ENCODE measurements at regions not wholly inside any gene's neighbourhood (a gene's known extent, or its start where the extent isn't known, plus 50 kb on each side); places are given as distances from the start of the nearest gene placed in this dataset.

DNA sequence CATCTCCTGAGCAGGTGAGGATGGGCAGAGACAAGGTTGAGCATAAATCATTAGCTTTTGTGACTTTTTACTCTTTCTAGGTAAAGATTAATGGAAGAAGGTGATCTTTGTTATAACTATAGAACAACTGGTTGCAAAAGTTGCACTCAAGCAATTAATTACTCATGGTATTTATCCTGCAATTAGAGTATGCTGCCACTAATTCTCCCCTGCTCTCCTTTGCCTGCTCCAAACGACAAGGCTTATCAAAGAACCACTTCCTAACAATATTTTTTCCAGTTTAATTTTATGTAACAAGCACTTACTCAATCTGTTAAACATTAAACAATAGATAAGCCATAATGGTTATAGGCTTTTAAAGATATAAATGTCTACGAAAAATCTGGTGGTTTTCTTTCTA lies 189.9 kb upstream of the PELI2 start:
- TF ChIP-seq, protein P1, sequence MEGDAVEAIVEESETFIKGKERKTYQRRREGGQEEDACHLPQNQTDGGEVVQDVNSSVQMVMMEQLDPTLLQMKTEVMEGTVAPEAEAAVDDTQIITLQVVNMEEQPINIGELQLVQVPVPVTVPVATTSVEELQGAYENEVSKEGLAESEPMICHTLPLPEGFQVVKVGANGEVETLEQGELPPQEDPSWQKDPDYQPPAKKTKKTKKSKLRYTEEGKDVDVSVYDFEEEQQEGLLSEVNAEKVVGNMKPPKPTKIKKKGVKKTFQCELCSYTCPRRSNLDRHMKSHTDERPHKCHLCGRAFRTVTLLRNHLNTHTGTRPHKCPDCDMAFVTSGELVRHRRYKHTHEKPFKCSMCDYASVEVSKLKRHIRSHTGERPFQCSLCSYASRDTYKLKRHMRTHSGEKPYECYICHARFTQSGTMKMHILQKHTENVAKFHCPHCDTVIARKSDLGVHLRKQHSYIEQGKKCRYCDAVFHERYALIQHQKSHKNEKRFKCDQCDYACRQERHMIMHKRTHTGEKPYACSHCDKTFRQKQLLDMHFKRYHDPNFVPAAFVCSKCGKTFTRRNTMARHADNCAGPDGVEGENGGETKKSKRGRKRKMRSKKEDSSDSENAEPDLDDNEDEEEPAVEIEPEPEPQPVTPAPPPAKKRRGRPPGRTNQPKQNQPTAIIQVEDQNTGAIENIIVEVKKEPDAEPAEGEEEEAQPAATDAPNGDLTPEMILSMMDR (conservative IDR thresholded peaks at IDR 0.05; ENCODE audit: low read depth, low read length), result no peak
- no peak for TF ChIP-seq EZH2 (IDR thresholded peaks at IDR 0.05; ENCODE audit: borderline replicate concordance, low read depth, low read length, poor library complexity, severe bottlenecking)
